Activated naive CD4-positive, alpha-beta T cell treated with anti-CD3 and anti-CD28 coated beads for 36 hours (primary cell): ENCODE measurements at regions not wholly inside any gene's neighbourhood (a gene's known extent, or its start where the extent isn't known, plus 50 kb on each side); places are given as distances from the start of the nearest gene placed in this dataset.

Experiments used
- CTCF ChIA-PET: fragments of 350-600 bp; sonication (Branson Sonifier 250); formaldehyde crosslinking; loops from one replicate; lab custom pipeline; 2021; ENCODE audit warnings: antibody characterized with exemption; lab: Charles Lee
- DNase-seq: peaks from one replicate; pipeline ENCODE4 v3.0.0-alpha.2; 2020
- H3K27ac Mint-ChIP-seq: one replicate; pipeline ENCODE4 v1.8.0; 2021; ENCODE audit warnings: mild to moderate bottlenecking, mixed read lengths
- H3K27me3 Mint-ChIP-seq: one replicate; pipeline ENCODE4 v1.8.0; 2021; ENCODE audit warnings: low read depth, mixed read lengths
- H3K36me3 Mint-ChIP-seq: one replicate; pipeline ENCODE4 v1.8.0; 2021; ENCODE audit warnings: low read depth, mixed read lengths
- H3K4me1 Mint-ChIP-seq: one replicate; pipeline ENCODE4 v1.8.0; 2021; ENCODE audit warnings: low read depth, mixed read lengths
- H3K4me3 Mint-ChIP-seq: one replicate; pipeline ENCODE4 v1.8.0; 2021; ENCODE audit warnings: mild to moderate bottlenecking, moderate library complexity, mixed read lengths
- H3K9me3 Mint-ChIP-seq: one replicate; pipeline ENCODE4 v1.8.0; 2021; ENCODE audit warnings: mixed read lengths
- intact Hi-C: fragments of 100-400 bp; cut with micrococcal nuclease; formaldehyde crosslinking; loops from one replicate; pipeline ENCODE4 v1.15.1; 2023

GRCh38 chr1:29439615-29440014 is 203.3 kb downstream of the PTPRU start:
- Mint-ChIP-seq H3K36me3 (no peaks in the 10 kb centered on the region), H3K27ac (no peak overlapping the region), H3K9me3 (no peaks in the 10 kb centered on the region), H3K27me3 (peaks cover 5% of the 10 kb centered on the region), H3K4me3 (no peak overlapping the region), H3K4me1 (no peaks in the 10 kb centered on the region)
- intact Hi-C loops = no loop called here
- CTCF ChIA-PET = no interaction called here
- DNase-seq = no peak

- H3K4me1 Mint-ChIP-seq = no peaks in the 10 kb centered on the region
- H3K27ac Mint-ChIP-seq = no peak overlapping the region
- intact Hi-C loops = no loop called here
- H3K4me3 Mint-ChIP-seq = no peak overlapping the region
- H3K27me3 Mint-ChIP-seq = peaks cover 7% of the 10 kb centered on the region
- H3K36me3 Mint-ChIP-seq = no peaks in the 10 kb centered on the region
- CTCF ChIA-PET = no interaction called here
- H3K9me3 Mint-ChIP-seq = no peaks in the 10 kb centered on the region
- no peak for DNase-seq
Observed at GRCh38 chr1:29438991-29439390, 202.7 kb downstream of the PTPRU start.

GRCh38 chr1:29437946-29438345 is 201.6 kb downstream of the PTPRU start:
- intact Hi-C loops = no loop called here
- Mint-ChIP-seq H3K9me3 (no peaks in the 10 kb centered on the region), H3K4me1 (no peaks in the 10 kb centered on the region), H3K36me3 (no peaks in the 10 kb centered on the region), H3K27me3 (peaks cover 7% of the 10 kb centered on the region), H3K27ac (no peak overlapping the region), H3K4me3 (no peak overlapping the region)
- CTCF ChIA-PET = no interaction called here
- DNase-seq = no peak

GRCh38 chr1:29436181-29436785 is 200.0 kb downstream of the PTPRU start:
- Mint-ChIP-seq H3K27ac (no peak overlapping the region), H3K36me3 (no peaks in the 10 kb centered on the region), H3K9me3 (peaks cover 2% of the 10 kb centered on the region), H3K4me1 (no peaks in the 10 kb centered on the region), H3K27me3 (peaks cover 5% of the 10 kb centered on the region), H3K4me3 (no peak overlapping the region)
- intact Hi-C loops = no loop called here
- CTCF ChIA-PET = no interaction called here
- no peak for DNase-seq

- Mint-ChIP-seq H3K27me3 (peaks cover 5% of the 10 kb centered on the region), H3K4me3 (no peak overlapping the region), H3K36me3 (no peaks in the 10 kb centered on the region)
Observed at GRCh38 chr1:29433830-29434229, 197.5 kb downstream of the PTPRU start.

GRCh38 chr1:29431138-29431537 is 194.8 kb downstream of the PTPRU start:
- H3K4me3 Mint-ChIP-seq = no peak overlapping the region
- CTCF ChIA-PET = no interaction called here
- H3K27ac Mint-ChIP-seq = no peak overlapping the region
- no peak for DNase-seq
- peaks cover 13% of the 10 kb centered on the region for H3K9me3 Mint-ChIP-seq
- no peaks in the 10 kb centered on the region for H3K36me3 Mint-ChIP-seq
- intact Hi-C loops = no loop called here
- no peaks in the 10 kb centered on the region for H3K4me1 Mint-ChIP-seq
- H3K27me3 Mint-ChIP-seq = peaks cover 5% of the 10 kb centered on the region

More at GRCh38 chr1:29433830-29434229, 197.5 kb downstream of the PTPRU start:
- intact Hi-C loops = no loop called here
- CTCF ChIA-PET = no interaction called here
- H3K27ac Mint-ChIP-seq = no peak overlapping the region
- no peaks in the 10 kb centered on the region for H3K4me1 Mint-ChIP-seq
- peaks cover 13% of the 10 kb centered on the region for H3K9me3 Mint-ChIP-seq
- no peak for DNase-seq

GRCh38 chr1:29429656-29430055 is 193.3 kb downstream of the PTPRU start:
- CTCF ChIA-PET = no interaction called here
- Mint-ChIP-seq H3K4me3 (no peak overlapping the region), H3K9me3 (peaks cover 13% of the 10 kb centered on the region), H3K36me3 (no peaks in the 10 kb centered on the region), H3K27me3 (peaks cover 5% of the 10 kb centered on the region), H3K4me1 (no peaks in the 10 kb centered on the region), H3K27ac (no peak overlapping the region)
- DNase-seq = no peak
- intact Hi-C loops = no loop called here

GRCh38 chr1:29428997-29429396 is 192.7 kb downstream of the PTPRU start:
- peaks cover 6% of the 10 kb centered on the region for H3K27me3 Mint-ChIP-seq

GRCh38 chr1:29428280-29428615 is 191.9 kb downstream of the PTPRU start:
- H3K4me1 Mint-ChIP-seq = no peaks in the 10 kb centered on the region
- H3K27me3 Mint-ChIP-seq = peaks cover 3% of the 10 kb centered on the region
- intact Hi-C loops = no loop called here
- H3K4me3 Mint-ChIP-seq = no peak overlapping the region
- H3K36me3 Mint-ChIP-seq = no peaks in the 10 kb centered on the region
- no peak overlapping the region for H3K27ac Mint-ChIP-seq
- CTCF ChIA-PET = no interaction called here
- no peak for DNase-seq
- H3K9me3 Mint-ChIP-seq = peaks cover 13% of the 10 kb centered on the region

More at GRCh38 chr1:29428997-29429396, 192.7 kb downstream of the PTPRU start:
- intact Hi-C loops = no loop called here
- no peaks in the 10 kb centered on the region for H3K36me3 Mint-ChIP-seq
- H3K27ac Mint-ChIP-seq = no peak overlapping the region
- H3K4me3 Mint-ChIP-seq = no peak overlapping the region
- no peaks in the 10 kb centered on the region for H3K4me1 Mint-ChIP-seq
- no peak for DNase-seq
- CTCF ChIA-PET = no interaction called here
- peaks cover 13% of the 10 kb centered on the region for H3K9me3 Mint-ChIP-seq

- no peak overlapping the region for H3K4me3 Mint-ChIP-seq
- peaks cover 13% of the 10 kb centered on the region for H3K9me3 Mint-ChIP-seq
- no peaks in the 10 kb centered on the region for H3K4me1 Mint-ChIP-seq
- H3K36me3 Mint-ChIP-seq = no peaks in the 10 kb centered on the region
- intact Hi-C loops = no loop called here
- H3K27me3 Mint-ChIP-seq = peaks cover 3% of the 10 kb centered on the region
- CTCF ChIA-PET = no interaction called here
- no peak for DNase-seq
- no peak overlapping the region for H3K27ac Mint-ChIP-seq
Observed at GRCh38 chr1:29427614-29428279, 191.4 kb downstream of the PTPRU start.

- DNase-seq = no peak
- Mint-ChIP-seq H3K27me3 (peaks cover 5% of the 10 kb centered on the region), H3K4me3 (no peak overlapping the region), H3K4me1 (no peaks in the 10 kb centered on the region), H3K27ac (no peak overlapping the region), H3K9me3 (peaks cover 13% of the 10 kb centered on the region), H3K36me3 (no peaks in the 10 kb centered on the region)
- intact Hi-C loops = no loop called here
- CTCF ChIA-PET = no interaction called here
Observed at GRCh38 chr1:29426701-29427279, 190.5 kb downstream of the PTPRU start.

GRCh38 chr1:29425631-29426030 is 189.3 kb downstream of the PTPRU start:
- Mint-ChIP-seq H3K9me3 (peaks cover 7% of the 10 kb centered on the region), H3K27ac (no peak overlapping the region), H3K4me1 (no peaks in the 10 kb centered on the region), H3K27me3 (peaks cover 9% of the 10 kb centered on the region), H3K4me3 (no peak overlapping the region), H3K36me3 (no peaks in the 10 kb centered on the region)
- CTCF ChIA-PET = no interaction called here
- intact Hi-C loops = no loop called here
- no peak for DNase-seq

- intact Hi-C loops = no loop called here
- no peak overlapping the region for H3K27ac Mint-ChIP-seq
- no peaks in the 10 kb centered on the region for H3K4me1 Mint-ChIP-seq
- peaks cover 9% of the 10 kb centered on the region for H3K27me3 Mint-ChIP-seq
- H3K36me3 Mint-ChIP-seq = no peaks in the 10 kb centered on the region
- no peak for DNase-seq
- H3K4me3 Mint-ChIP-seq = no peak overlapping the region
- CTCF ChIA-PET = no interaction called here
- H3K9me3 Mint-ChIP-seq = peaks cover 2% of the 10 kb centered on the region
Observed at GRCh38 chr1:29424266-29424665, 187.9 kb downstream of the PTPRU start.
